Fibroblast of skin of left biceps (primary cell): ENCODE measurements at regions not wholly inside any gene's neighbourhood (a gene's known extent, or its start where the extent isn't known, plus 50 kb on each side); places are given as distances from the start of the nearest gene placed in this dataset.
"Not testable (repeated sequence)": the region's sequence is repeated elsewhere in the genome, so short reads cannot be mapped to it uniquely, and the experiment has no call there.

ENCODE experiments used
- DNase-seq, 2 experiments: peaks; one replicate each; pipeline ENCODE4 v3.0.0-alpha.2; 2013; ENCODE audit warnings: low read depth in 2 of 2

- not testable (repeated sequence) for DNase-seq
Observed at GRCh38 chr13:80522463-80522862, 181.5 kb upstream of the SPRY2 start.

- DNase-seq: no peak
Observed at GRCh38 chr13:80516818-80517348, 176.0 kb upstream of the SPRY2 start.

- no peak for DNase-seq
Observed at GRCh38 chr13:80515296-80515695, 174.4 kb upstream of the SPRY2 start.

- DNase-seq: no peak
Observed at GRCh38 chr13:80513196-80513595, 172.3 kb upstream of the SPRY2 start.

- no peak for DNase-seq
Observed at GRCh38 chr13:80510686-80511085, 169.8 kb upstream of the SPRY2 start.

GRCh38 chr13:80509264-80509663, 168.3 kb upstream of the SPRY2 start:
- DNase-seq: no peak

GRCh38 chr13:80508031-80508430, 167.1 kb upstream of the SPRY2 start:
- no peak for DNase-seq

GRCh38 chr13:80504453-80504852, 163.5 kb upstream of the SPRY2 start:
- no peak for DNase-seq

- DNase-seq: no peak
Observed at GRCh38 chr13:80502359-80502758, 161.4 kb upstream of the SPRY2 start.

- no peak for DNase-seq
Observed at GRCh38 chr13:80501556-80501955, 160.6 kb upstream of the SPRY2 start.

GRCh38 chr13:80499536-80500290, 158.8 kb upstream of the SPRY2 start:
- peak; percentile 11 to 19 for DNase-seq

GRCh38 chr13:80498433-80498832, 157.5 kb upstream of the SPRY2 start:
- no peak for DNase-seq

GRCh38 chr13:80497978-80498377, 157.1 kb upstream of the SPRY2 start:
- DNase-seq: no peak

GRCh38 chr13:80497439-80497838, 156.5 kb upstream of the SPRY2 start:
- DNase-seq: no peak

- DNase-seq: no peak
Observed at GRCh38 chr13:80496721-80497397, 155.9 kb upstream of the SPRY2 start.

GRCh38 chr13:80490491-80490943, 149.6 kb upstream of the SPRY2 start:
- not testable (repeated sequence) for DNase-seq

- DNase-seq: no peak
Observed at GRCh38 chr13:80486402-80486801, 145.5 kb upstream of the SPRY2 start.

GRCh38 chr13:80483157-80483556, 142.2 kb upstream of the SPRY2 start:
- no peak for DNase-seq

- DNase-seq: no peak
Observed at GRCh38 chr13:80481588-80481987, 140.7 kb upstream of the SPRY2 start.

- DNase-seq: no peak
Observed at GRCh38 chr13:80477661-80478443, 136.9 kb upstream of the SPRY2 start.

GRCh38 chr13:80476953-80477352, 136.0 kb upstream of the SPRY2 start:
- no peak for DNase-seq

- no peak for DNase-seq
Observed at GRCh38 chr13:80475718-80476117, 134.8 kb upstream of the SPRY2 start.
